NCI-H510A (cell line): ENCODE measurements at regions not wholly inside any gene's neighbourhood (a gene's known extent, or its start where the extent isn't known, plus 50 kb on each side); places are given as distances from the start of the nearest gene placed in this dataset.
A peak's percentile ranks its signal among the peaks of the same experiment; 100 is the strongest.
"Not testable (repeated sequence)": the region's sequence is repeated elsewhere in the genome, so short reads cannot be mapped to it uniquely, and the experiment has no call there.

Experiments used
- DNase-seq: peaks from one replicate; lab custom pipeline; 2025; lab: John Stamatoyannopoulos, UW

DNA sequence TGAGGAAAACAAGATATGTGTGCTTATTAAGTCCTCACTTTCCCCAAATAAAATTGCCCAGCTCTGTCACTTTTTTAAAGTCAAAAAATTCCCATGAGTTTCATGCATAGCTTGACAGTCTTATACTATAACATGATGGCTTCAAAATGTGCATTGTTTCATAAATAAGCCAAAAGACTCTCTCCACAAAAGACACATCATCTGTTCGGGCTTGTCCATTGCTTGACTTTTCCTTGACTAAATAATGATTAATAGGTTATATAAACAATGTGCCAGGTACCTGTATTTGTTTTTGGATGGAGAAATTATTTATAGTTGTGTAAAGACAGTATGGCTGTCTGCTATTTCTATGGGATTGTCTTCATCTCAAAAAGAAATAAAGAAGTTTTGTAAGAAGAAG lies 329.2 kb upstream of the KLF3 start:
- no peak for DNase-seq

GRCh38 chr4:38338939-38339338 lies 325.1 kb upstream of the KLF3 start:
- not testable (repeated sequence) for DNase-seq

GRCh38 chr4:38343608-38344007 lies 320.4 kb upstream of the KLF3 start:
- no peak for DNase-seq

DNA sequence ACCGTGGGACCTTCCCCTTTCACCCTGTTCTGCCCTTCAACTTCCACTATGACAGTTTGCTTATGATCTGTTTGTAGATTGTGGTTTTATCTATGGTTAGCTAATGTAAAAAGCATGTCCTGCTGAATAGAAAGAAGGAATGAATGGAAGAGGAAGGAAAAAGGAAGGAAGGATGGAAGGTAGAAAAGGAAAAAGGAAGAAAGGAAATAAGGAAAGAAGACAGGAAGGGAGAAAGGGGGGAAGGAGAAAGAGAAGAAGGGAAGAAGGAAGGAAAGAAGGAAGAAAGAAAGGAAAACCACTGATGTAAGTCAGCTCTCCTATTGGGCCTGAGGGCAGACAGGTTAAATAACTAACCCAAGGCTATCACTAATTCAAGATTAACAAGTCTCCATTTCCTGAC lies 319.1 kb upstream of the KLF3 start:
- DNase-seq: no peak

DNA sequence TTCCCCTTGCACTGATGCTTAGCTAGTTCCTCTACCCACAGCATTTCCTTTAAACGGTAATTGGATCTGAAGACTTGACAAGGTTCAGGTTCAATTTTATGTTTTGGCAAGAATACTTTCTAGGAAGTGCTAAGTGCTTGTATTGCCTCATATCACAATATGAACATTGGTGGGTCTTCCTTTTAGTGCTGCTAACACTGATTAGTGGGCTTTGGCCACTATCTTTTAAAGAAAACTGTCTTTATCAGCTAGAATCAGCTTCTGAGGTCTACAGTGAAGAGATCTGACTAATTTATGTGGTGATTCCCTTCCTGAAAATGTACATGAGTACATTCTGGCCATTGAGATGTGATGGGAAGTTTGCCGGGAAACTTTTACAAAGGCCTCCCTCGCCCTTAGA lies 316.7 kb upstream of the KLF3 start:
- no peak for DNase-seq

DNA sequence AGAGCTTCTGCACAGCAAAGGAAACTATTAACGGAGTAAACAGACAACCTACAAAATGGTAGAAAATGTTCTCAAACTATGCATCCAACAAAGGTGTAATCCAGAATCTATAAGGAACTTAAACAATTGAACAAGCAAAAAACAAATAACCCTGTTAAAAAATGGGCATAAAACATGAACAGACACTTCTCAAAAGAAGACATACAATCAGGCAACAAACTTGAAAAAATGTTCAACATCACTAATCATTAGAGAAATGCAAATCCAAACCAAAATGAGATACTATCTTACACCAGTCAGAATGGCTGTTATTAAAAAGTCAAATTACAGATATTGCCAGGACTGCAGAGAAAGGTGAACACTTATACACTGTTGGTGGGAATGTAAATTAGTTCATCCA lies 309.6 kb upstream of the KLF3 start:
- DNase-seq: no peak

- no peak for DNase-seq
Measured at GRCh38 chr4:38354872-38355271, 309.1 kb upstream of the KLF3 start.

- DNase-seq: no peak
Measured at GRCh38 chr4:38356686-38357085, 307.3 kb upstream of the KLF3 start.

GRCh38 chr4:38357546-38357945 lies 306.5 kb upstream of the KLF3 start:
- no peak for DNase-seq

DNA sequence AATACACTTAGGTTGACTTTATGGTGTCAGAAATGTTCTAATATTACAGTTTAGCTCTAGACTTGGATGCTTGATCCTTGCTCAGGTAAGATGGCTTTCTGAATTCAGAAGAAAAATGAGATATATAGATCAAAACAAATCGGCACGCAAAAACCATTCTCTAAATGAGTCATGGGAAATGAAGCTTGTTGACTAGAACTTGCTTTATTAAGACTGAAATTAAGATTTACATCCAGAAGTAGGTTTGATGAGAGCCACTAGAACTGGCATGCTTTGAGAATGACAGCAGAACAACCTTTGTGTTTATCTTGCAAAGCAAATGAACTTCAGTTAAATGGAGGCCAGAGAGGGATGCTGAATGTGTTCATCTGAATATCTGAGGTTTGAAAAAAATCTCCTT lies 304.9 kb upstream of the KLF3 start:
- DNase-seq: no peak

GRCh38 chr4:38360201-38360600 lies 303.8 kb upstream of the KLF3 start:
- DNase-seq: no peak

GRCh38 chr4:38364383-38364963 lies 299.5 kb upstream of the KLF3 start:
- DNase-seq: no peak

GRCh38 chr4:38365261-38365660 lies 298.7 kb upstream of the KLF3 start:
- no peak for DNase-seq

DNA sequence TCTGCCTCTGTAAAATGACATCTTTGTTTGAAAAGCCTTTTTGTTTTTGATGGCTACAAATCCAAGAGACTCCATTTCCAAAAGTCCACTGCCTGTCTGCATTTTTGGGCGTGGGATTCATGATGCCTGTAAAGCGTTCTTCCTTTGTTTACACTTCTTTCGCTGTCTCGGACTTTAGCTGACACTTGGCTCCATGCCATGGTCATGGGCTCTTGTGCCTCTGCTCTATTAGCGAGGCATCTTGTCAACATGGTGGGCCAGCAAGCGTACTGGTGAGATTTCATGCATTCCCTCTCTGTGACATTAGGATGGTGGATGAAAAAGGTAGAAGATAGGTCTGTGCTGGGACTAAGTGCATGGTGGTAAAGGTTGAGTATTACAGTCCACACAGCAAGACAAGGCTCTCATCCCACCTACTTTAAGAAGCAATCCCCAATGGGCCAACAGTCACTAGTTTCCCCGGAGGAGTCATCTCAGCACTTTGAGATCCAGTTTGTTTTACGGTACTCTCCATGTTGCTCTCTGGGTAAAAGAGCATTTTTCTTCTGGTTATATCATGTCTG lies 298.2 kb upstream of the KLF3 start:
- peak; percentile 5 for DNase-seq

GRCh38 chr4:38366456-38366855 lies 297.5 kb upstream of the KLF3 start:
- no peak for DNase-seq

DNA sequence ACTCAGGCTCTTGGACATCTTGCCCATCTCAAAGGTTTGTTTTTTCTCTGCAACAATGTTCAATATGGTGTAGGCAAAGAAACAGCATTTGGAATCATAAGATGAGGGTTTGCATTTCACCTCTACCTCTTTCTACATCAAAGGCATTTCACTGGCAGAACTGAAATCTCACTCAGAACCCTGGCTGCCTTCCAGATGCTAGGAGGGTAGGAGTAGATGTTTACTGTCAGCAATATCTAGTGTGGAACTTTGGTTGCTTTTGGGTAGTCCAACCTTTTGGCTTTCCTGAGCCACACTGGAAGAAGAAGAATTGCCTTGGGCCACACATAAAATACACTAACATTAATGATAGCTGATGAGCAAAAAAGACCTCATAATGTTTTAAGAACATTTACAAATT lies 297.0 kb upstream of the KLF3 start:
- DNase-seq: no peak

- DNase-seq: no peak
Measured at GRCh38 chr4:38367642-38368174, 296.3 kb upstream of the KLF3 start.

DNA sequence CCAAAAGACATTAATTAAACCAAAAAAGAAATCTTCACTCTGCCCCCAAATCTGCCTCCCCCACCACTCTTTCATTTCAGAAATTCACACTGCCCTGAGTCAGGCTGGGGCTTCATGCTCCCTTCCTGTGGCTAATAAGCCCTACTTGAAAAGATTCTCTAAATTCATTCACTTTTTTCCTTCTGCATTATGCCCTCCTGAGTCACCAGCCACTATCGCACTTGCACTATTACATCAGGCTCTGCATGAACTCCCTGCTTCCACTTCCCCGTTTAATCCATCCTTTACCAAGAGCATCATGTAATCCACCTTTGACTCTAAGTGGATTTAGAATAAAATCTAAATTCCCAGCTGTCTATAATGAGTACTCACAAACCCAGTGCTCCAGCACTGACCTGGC lies 295.4 kb upstream of the KLF3 start:
- DNase-seq: no peak

DNA sequence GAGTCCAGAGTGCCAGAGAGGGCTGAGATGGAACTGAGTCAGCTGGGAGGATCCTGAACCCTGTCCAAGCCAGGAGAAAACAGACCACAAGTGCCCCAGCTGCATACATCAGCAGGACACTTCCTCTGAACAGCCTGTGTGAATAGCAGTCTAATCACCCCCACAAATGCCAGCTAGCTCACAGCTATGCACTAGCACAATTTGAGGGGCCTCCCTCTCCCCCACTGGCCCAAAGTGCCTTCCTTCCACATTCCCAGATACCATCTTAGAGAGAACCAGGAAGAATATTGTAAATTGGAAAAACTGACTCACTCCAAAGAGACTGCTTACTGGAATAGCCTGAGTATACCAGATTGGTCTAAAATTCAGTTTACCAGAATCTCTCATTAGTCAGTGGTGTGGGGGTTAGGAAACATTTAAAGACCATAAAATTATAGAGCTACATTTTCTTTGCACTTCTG lies 292.6 kb upstream of the KLF3 start:
- no peak for DNase-seq

DNA sequence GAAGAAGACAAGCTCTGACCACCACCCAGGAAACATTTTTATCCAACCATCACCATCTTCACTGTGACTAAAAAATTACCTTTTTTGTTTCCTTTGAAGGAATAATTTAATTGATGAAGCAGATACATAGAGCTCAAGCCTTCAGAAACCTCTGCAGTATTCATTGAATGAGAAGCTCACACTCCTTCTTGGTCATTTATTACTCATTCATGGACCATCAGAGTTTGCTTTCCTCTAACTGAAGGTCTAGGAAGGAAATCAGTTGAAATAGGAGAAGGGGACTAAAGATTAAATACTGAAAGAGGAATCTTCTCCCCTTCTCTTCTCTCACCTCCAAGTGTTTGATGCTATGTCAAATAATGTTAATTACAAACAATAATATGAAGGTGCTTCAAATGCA lies 290.6 kb upstream of the KLF3 start:
- no peak for DNase-seq

DNA sequence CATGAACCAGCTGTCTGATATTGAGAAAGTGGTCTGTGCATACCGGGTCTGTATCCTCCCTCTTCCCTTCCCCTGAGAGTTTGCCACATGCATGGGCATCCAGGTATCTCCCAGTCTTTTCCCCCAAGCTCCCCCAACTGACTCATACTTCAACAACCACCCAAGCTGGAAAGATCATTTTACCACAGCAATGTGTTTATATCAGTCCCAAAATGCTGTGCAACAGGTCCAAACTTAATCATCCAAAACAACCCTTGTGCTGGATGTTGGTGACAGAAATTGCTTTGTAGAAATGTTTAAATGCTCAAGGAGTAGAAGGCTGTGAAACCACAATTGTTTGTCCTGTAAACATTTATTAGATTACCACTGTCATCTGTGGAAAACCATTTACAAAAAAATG lies 286.8 kb upstream of the KLF3 start:
- DNase-seq: no peak

- DNase-seq: no peak
Measured at GRCh38 chr4:38378478-38378877, 285.5 kb upstream of the KLF3 start.

GRCh38 chr4:38381788-38382187 lies 282.2 kb upstream of the KLF3 start:
- DNase-seq: no peak

- no peak for DNase-seq
Measured at GRCh38 chr4:38382520-38382919, 281.5 kb upstream of the KLF3 start.
